ENCODE measurements at regions not wholly inside any gene's neighbourhood (a gene's known extent, or its start where the extent isn't known, plus 50 kb on each side); places are given as distances from the start of the nearest gene placed in this dataset.

- TF ChIP-seq ZNF331 (CRISPR knock-in tag; IDR thresholded peaks at IDR 0.05; ENCODE audit: low read depth) = no peak
- no peak for TF ChIP-seq CREB1 (CRISPR knock-in tag; IDR thresholded peaks at IDR 0.05; ENCODE audit: low read depth)
- no peak for TF ChIP-seq ZNF462 (CRISPR knock-in tag; IDR thresholded peaks at IDR 0.05)
- H3K36me3 Mint-ChIP-seq (ENCODE audit: low read depth) = peaks cover 6% of the 10 kb centered on the region; the same call in 1 of the 3 replicates
- no peaks in the 10 kb centered on the region for H3F3A ChIP-seq (replicated peaks; ENCODE audit: low read depth)
- no peak overlapping the region for H2AFZ ChIP-seq
- H3K9me2 ChIP-seq (ENCODE audit: insufficient read depth) = peaks cover 6% of the 10 kb centered on the region; the same call in 1 of the 2 replicates
- no peaks in the 10 kb centered on the region for H3K27me3 ChIP-seq (ENCODE audit: insufficient read depth)
- peaks cover 5% of the 10 kb centered on the region; the same call in 2 of the 3 replicates for H3K9me3 Mint-ChIP-seq
- H3K4me3 Mint-ChIP-seq = no peak overlapping the region
- peaks cover 4% of the 10 kb centered on the region for H3K27me3 Mint-ChIP-seq (ENCODE audit: insufficient read depth, low read depth, poor library complexity)
- no peak for ATAC-seq
- H3K36me3 ChIP-seq (ENCODE audit: insufficient read depth) = no peaks in the 10 kb centered on the region
- no peak overlapping the region for H3K27ac ChIP-seq (ENCODE audit: low read depth)
- no peak for DNase-seq (ENCODE audit: low spot score)
- no peaks in the 10 kb centered on the region for H4K20me1 ChIP-seq (replicated peaks; ENCODE audit: insufficient read depth)
- H3K79me2 ChIP-seq (replicated peaks; ENCODE audit: insufficient read depth) = no peaks in the 10 kb centered on the region
- H3K4me1 Mint-ChIP-seq = peaks cover 15% of the 10 kb centered on the region
- no peak overlapping the region for H3K4me2 ChIP-seq
- no peaks in the 10 kb centered on the region for H3K4me1 ChIP-seq (ENCODE audit: insufficient read depth)
- H3K27ac Mint-ChIP-seq = no peak overlapping the region
- no peak overlapping the region for H3K4me3 ChIP-seq
Observed at GRCh38 chr3:144129536-144130214, 158.1 kb downstream of the DIPK2A start.

GRCh38 chr3:144141074-144141473 lies 169.5 kb downstream of the DIPK2A start:
- no peak overlapping the region for H2AFZ ChIP-seq
- H3K79me2 ChIP-seq (replicated peaks; ENCODE audit: insufficient read depth) = no peaks in the 10 kb centered on the region
- H3K4me3 ChIP-seq = no peak overlapping the region
- no peaks in the 10 kb centered on the region for H3F3A ChIP-seq (replicated peaks; ENCODE audit: low read depth)
- H3K27me3 ChIP-seq (ENCODE audit: insufficient read depth) = no peaks in the 10 kb centered on the region
- Mint-ChIP-seq H3K27ac (no peak overlapping the region), H3K4me1 (peaks cover 14% of the 10 kb centered on the region), H3K27me3 (ENCODE audit: insufficient read depth, low read depth, poor library complexity) (peaks cover 2% of the 10 kb centered on the region), H3K36me3 (ENCODE audit: low read depth) (peaks cover 27% of the 10 kb centered on the region), H3K9me3 (peaks cover 23% of the 10 kb centered on the region), H3K4me3 (no peak overlapping the region)
- no peak overlapping the region for H3K4me2 ChIP-seq
- H3K9me2 ChIP-seq (ENCODE audit: insufficient read depth) = peaks cover 11% of the 10 kb centered on the region; the same call in 1 of the 2 replicates
- no peaks in the 10 kb centered on the region for H3K4me1 ChIP-seq (ENCODE audit: insufficient read depth)
- DNase-seq (ENCODE audit: low spot score) (no peak), ATAC-seq (no peak)
- no peak overlapping the region for H3K27ac ChIP-seq (ENCODE audit: low read depth)
- TF ChIP-seq EZH2phosphoT487 (IDR thresholded peaks at IDR 0.05; ENCODE audit: unreplicated experiment) (no peak), EZH2 (IDR thresholded peaks at IDR 0.05; ENCODE audit: low read depth, unreplicated experiment) (no peak), CREB1 (CRISPR knock-in tag; IDR thresholded peaks at IDR 0.05; ENCODE audit: low read depth) (no peak), ZNF114 (CRISPR knock-in tag; IDR thresholded peaks at IDR 0.05) (no peak), NANOG (IDR thresholded peaks at IDR 0.05; ENCODE audit: borderline replicate concordance) (no peak), POLR2AphosphoS5 (IDR thresholded peaks at IDR 0.05; ENCODE audit: low read depth) (no peak), REST (IDR thresholded peaks at IDR 0.05; ENCODE audit: unreplicated experiment) (no peak), STAT1 (IDR thresholded peaks at IDR 0.05; ENCODE audit: unreplicated experiment) (no peak), ETS1 (IDR thresholded peaks at IDR 0.05) (no peak)
- H4K20me1 ChIP-seq (replicated peaks; ENCODE audit: insufficient read depth) = no peaks in the 10 kb centered on the region
- no peaks in the 10 kb centered on the region for H3K36me3 ChIP-seq (ENCODE audit: insufficient read depth)
